K562 (cell line): ENCODE measurements at regions not wholly inside any gene's neighbourhood (a gene's known extent, or its start where the extent isn't known, plus 50 kb on each side); places are given as distances from the start of the nearest gene placed in this dataset.

Experiments
- ATAC-seq: fragments of 200-7000 bp; cut with Tn5 transposase; 3 replicates; pipeline ENCODE4 v1.9.1; 2020; ENCODE audit warnings: moderate library complexity
- BruUV-seq: library from RNA; stranded (reverse); fragments of 400-500 nt; replicated peaks from 2 replicates; lab custom pipeline; 2021; lab: Mats Ljungman, UMichigan
- CTCF ChIA-PET: fragments of 300-600 bp; formaldehyde crosslinking; extraction: SDS; loops from one replicate; lab custom pipeline; 2021; ENCODE audit warnings: low intra/inter-chr PET ratio; lab: Yijun Ruan, JAX
- POLR2A ChIA-PET: fragments of 300-600, 350-650 bp; sonication (Branson Sonifier 250); formaldehyde crosslinking; extraction: SDS; loops from one replicate; lab custom pipeline; 2021; ENCODE audit warnings: antibody characterized with exemption, inconsistent platforms; lab: Yijun Ruan, JAX
- DNase-seq, 4 experiments: peaks; one replicate each; pipeline versions ENCODE4 v3.0.0 to v3.0.0-alpha.2; 2011 to 2018; ENCODE audit warnings: low spot score in 3 of 4, mixed read lengths in 3 of 4; ENCODE audit errors: extremely low read depth in 1 of 4
- FAIRE-seq: peaks from 2 replicates; lab custom pipeline; 2011; peaks lifted over from hg19 to GRCh38; lab: Jason Lieb, UNC
- H2AFZ ChIP-seq: 2 replicates; pipeline ENCODE4 v1.6.0; 2011; ENCODE audit warnings: low read depth, low read length, control low read depth, inconsistent platforms
- H3K27ac ChIP-seq: fragments of 200-600 bp; 3 replicates; pipeline ENCODE4 v1.8.0; 2011; ENCODE audit warnings: low read depth, mild to moderate bottlenecking, control low read depth, inconsistent platforms, low read length, moderate library complexity, mixed read lengths; ENCODE audit errors: extremely low read depth
- H3K27me3 ChIP-seq, 2 experiments: fragments of 300-600 bp in 1 of 2; 2 replicates in 1 of 2; 3 replicates in 1 of 2; pipeline versions ENCODE4 v1.6.0 to v1.8.0; 2011; ENCODE audit warnings: inconsistent platforms in 2 of 2, low read length in 2 of 2, mild to moderate bottlenecking in 1 of 2, mixed read lengths in 1 of 2, moderate library complexity in 1 of 2; ENCODE audit not compliant: control insufficient read depth in 2 of 2, insufficient read depth in 2 of 2
- H3K36me3 ChIP-seq: fragments of 300-600 bp; 3 replicates; pipeline ENCODE4 v1.8.0; 2011; ENCODE audit warnings: mild to moderate bottlenecking, low read length, inconsistent platforms; ENCODE audit not compliant: control insufficient read depth, insufficient read depth
- H3K4me1 ChIP-seq, 2 experiments: fragments of 200-600 bp in 1 of 2; replicated peaks in 1 of 2; 2 replicates in 1 of 2; 3 replicates in 1 of 2; pipeline versions ENCODE4 v1.5.1 to v1.8.0; 2011; ENCODE audit warnings: inconsistent platforms in 2 of 2, low read length in 2 of 2, mild to moderate bottlenecking in 1 of 2, mixed read lengths in 1 of 2, moderate library complexity in 1 of 2; ENCODE audit not compliant: control insufficient read depth in 2 of 2, insufficient read depth in 2 of 2
- H3K4me2 ChIP-seq: 2 replicates; pipeline ENCODE4 v1.6.1; 2011; ENCODE audit warnings: low read length, control low read depth, inconsistent platforms, mixed read lengths; ENCODE audit not compliant: insufficient read depth
- H3K4me3 ChIP-seq: fragments of 200-600 bp; sonication (generic), shearing (Covaris generic); 2 replicates; pipeline ENCODE4 v1.5.1; 2016; ENCODE audit warnings: control low read depth, inconsistent platforms
- H3K79me2 ChIP-seq: fragments of 200-600 bp; 3 replicates; pipeline ENCODE4 v1.8.0; 2011; ENCODE audit warnings: low read length, inconsistent platforms; ENCODE audit not compliant: control insufficient read depth, insufficient read depth
- H3K9ac ChIP-seq, 2 experiments: 2 replicates each; pipeline versions ENCODE4 v1.6.0 to v1.6.1; 2011; ENCODE audit warnings: low read depth in 2 of 2, low read length in 2 of 2, control low read depth in 1 of 2, inconsistent platforms in 1 of 2, mild to moderate bottlenecking in 1 of 2, mixed read lengths in 1 of 2; ENCODE audit not compliant: insufficient read depth in 1 of 2
- H3K9me1 ChIP-seq: one replicate; pipeline ENCODE4 v1.6.0; 2011; ENCODE audit warnings: inconsistent platforms, mild to moderate bottlenecking, low read length, moderate library complexity; ENCODE audit not compliant: control insufficient read depth, insufficient read depth
- H3K9me3 ChIP-seq: replicated peaks from 2 replicates; pipeline ENCODE4 v1.5.1; 2011; ENCODE audit warnings: low read depth, low read length, inconsistent platforms; ENCODE audit not compliant: control insufficient read depth, insufficient read depth
- H4K20me1 ChIP-seq: replicated peaks from 2 replicates; pipeline ENCODE4 v1.6.1; 2011; ENCODE audit warnings: low read length, inconsistent platforms, mixed read lengths; ENCODE audit not compliant: control insufficient read depth, insufficient read depth
- ILF3 ChIP-seq: fragments of 450-650 bp; IDR thresholded peaks from 2 replicates; pipeline ENCODE4 v1.6.1; 2018; ENCODE audit warnings: antibody characterized with exemption, mild to moderate bottlenecking, moderate library complexity, borderline replicate concordance
- PHB ChIP-seq: fragments of 250-450 bp; sonication (Bioruptor Pico); IDR thresholded peaks from 2 replicates; pipeline ENCODE4 v1.5.0; 2021
- RREB1 ChIP-seq: fragments of 250-450 bp; sonication (Bioruptor Pico); IDR thresholded peaks from 2 replicates; pipeline ENCODE4 v1.4.0; 2020
- SNIP1 ChIP-seq: fragments of 450-650 bp; IDR thresholded peaks from 2 replicates; pipeline ENCODE4 v1.7.1; 2017; ENCODE audit warnings: low read depth, mild to moderate bottlenecking
- SREBF2 ChIP-seq: sonication (generic); formaldehyde crosslinking; IDR thresholded peaks from 2 replicates; pipeline ENCODE4 v1.4.0; 2020; ENCODE audit warnings: mild to moderate bottlenecking, missing genetic modification reagents
- WGBS: fragments of 100-300 bp; shearing (Covaris generic); methylation state at CpG from one replicate; pipeline ENCODE4 v1.1.6; 2016; ENCODE audit warnings: low coverage, mixed read lengths; ENCODE audit not compliant: insufficient coverage; ENCODE audit errors: missing lambda C conversion rate; 5-methylcytosine and 5-hydroxymethylcytosine counted together
- in situ Hi-C: fragments of 300-500 bp; cut with MboI; formaldehyde crosslinking; loops from 4 replicates; pipeline ENCODE4 v1.15.0; 2018; ENCODE audit warnings: inconsistent platforms, mixed read lengths
- intact Hi-C: fragments of 100-400 bp; cut with micrococcal nuclease; formaldehyde crosslinking; loops from 2 replicates; pipeline ENCODE4 v1.14.2; 2022

- Histone ChIP-seq H2AFZ (no peak overlapping the region), H3K27me3 (no peaks in the 10 kb centered on the region), H3K4me2 (no peak overlapping the region), H3K4me3 (no peak overlapping the region), H3K9me1 (no peaks in the 10 kb centered on the region), H4K20me1 (no peaks in the 10 kb centered on the region), H3K27ac (no peak overlapping the region), H3K9me3 (no peaks in the 10 kb centered on the region), H3K4me1 (peaks cover 0 to 4% of the 10 kb centered on the region in 2 experiments; a peak in 4 of 5 replicates), H3K9ac (no peak overlapping the region), H3K79me2 (no peaks in the 10 kb centered on the region), H3K36me3 (no peaks in the 10 kb centered on the region; the same call in 2 of the 3 replicates)
- FAIRE-seq (no peak), ATAC-seq (no peak), DNase-seq (no peak)
- POLR2A ChIA-PET: interaction anchor here (1.3 kb wide), 1 partner anchor 11 kb away, joined by 5 read pairs; no protein-coding TSS in a partner anchor
- WGBS: 35% methylated on average over 4 of the region's 4 CpGs
- in situ Hi-C loops (no loop called here), intact Hi-C loops (no loop called here)
- no peak for TF ChIP-seq ILF3
- TF ChIP-seq SREBF2 (CRISPR knock-in tag): no peak
- no peak for TF ChIP-seq PHB (CRISPR knock-in tag)
- no peak for TF ChIP-seq SNIP1
- no peak for TF ChIP-seq RREB1 (CRISPR knock-in tag)
- BruUV-seq: no TSS peak
- CTCF ChIA-PET: no interaction called here
These were observed 252.4 kb downstream of the LPIN1 start for GRCh38 chr2:11998626-11999378.
